ENCODE measurements at regions not wholly inside any gene's neighbourhood (a gene's known extent, or its start where the extent isn't known, plus 50 kb on each side); places are given as distances from the start of the nearest gene placed in this dataset.
"Not testable (repeated sequence)": the region's sequence is repeated elsewhere in the genome, so short reads cannot be mapped to it uniquely, and the experiment has no call there.

DNA sequence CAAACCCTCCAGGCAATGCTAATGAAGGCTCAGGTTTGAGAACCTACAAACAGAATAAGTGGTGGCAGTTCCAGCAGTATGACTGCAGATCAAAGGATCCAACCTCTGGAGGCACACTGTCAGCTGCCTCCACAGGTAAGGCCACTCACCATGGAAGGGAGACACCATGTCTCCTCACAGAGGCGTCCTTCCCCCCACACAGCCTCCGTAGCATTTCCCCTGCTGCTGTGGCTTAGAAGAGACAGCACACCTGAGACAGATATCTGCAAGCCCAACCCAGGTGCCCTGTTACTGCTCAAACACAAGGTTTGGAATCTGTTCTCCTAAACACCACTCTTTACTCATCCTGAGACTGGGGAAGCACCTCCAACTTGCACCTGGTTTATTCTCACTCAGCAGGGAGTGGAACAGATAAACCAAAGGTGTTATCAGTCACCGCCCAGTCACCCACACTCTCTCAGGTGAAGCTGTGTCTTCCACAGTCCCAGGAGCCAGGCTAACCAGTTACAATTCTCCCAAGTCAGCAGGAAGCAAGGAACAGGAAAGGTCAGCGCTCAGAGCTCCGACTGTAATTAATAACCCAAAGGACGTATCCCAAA lies 311.2 kb downstream of the FOXO1 start:
- H3K36me3 ChIP-seq (replicated peaks; ENCODE audit: control insufficient read depth, insufficient read depth, low read length), result no peaks in the 10 kb centered on the region
- H3K27me3 ChIP-seq (ENCODE audit: control insufficient read depth, insufficient read depth, low read length), result no peaks in the 10 kb centered on the region
- H3K4me3 ChIP-seq (ENCODE audit: insufficient read depth, low read depth, low read length), result no peak overlapping the region
- no peak for DNase-seq

DNA sequence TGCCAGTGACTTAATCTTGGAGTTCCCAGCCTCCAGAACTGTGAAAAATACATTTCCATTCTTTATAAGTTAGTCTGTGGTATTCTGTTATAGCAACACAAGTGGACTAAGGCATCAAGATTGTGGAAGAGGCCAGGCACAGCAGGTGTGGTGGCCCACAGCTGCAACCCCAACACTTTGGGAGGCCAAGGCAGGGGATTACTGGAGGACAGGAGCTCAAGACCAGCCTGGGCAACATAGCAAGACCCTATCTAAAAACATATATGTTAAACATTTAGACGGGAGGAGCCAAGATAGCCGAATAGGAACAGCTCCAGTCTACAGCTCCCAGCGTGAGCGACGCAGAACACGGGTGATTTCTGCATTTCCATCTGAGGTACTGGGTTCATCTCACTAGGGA lies 310.4 kb downstream of the FOXO1 start:
- H3K36me3 ChIP-seq (replicated peaks; ENCODE audit: control insufficient read depth, insufficient read depth, low read length), result no peaks in the 10 kb centered on the region
- no peak overlapping the region; the same call in 1 of the 2 replicates for H3K4me3 ChIP-seq (ENCODE audit: insufficient read depth, low read depth, low read length)
- DNase-seq, result no peak
- H3K27me3 ChIP-seq (ENCODE audit: control insufficient read depth, insufficient read depth, low read length), result no peaks in the 10 kb centered on the region

DNA sequence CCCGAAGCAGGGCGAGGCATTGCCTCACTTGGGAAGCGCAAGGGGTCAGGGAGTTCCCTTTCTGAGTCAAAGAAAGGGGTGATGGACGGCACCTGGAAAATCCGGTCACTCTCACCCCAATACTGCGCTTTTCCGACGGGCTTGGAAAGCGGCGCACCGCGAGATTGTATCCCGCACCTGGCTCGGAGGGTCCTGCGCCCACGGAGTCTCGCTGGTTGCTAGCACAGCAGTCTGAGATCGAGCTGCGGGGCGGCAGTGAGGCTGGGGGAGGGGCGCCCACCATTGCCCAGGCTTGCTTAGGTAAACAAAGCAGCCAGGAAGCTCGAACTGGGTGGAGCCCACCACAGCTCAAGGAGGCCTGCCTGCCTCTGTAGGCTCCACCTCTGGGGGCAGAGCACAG lies 310.0 kb downstream of the FOXO1 start:
- not testable (repeated sequence) for H3K36me3 ChIP-seq (replicated peaks; ENCODE audit: control insufficient read depth, insufficient read depth, low read length); H3K27me3 ChIP-seq (ENCODE audit: control insufficient read depth, insufficient read depth, low read length); DNase-seq
- peak overlapping the region; percentile 37 for H3K4me3 ChIP-seq (ENCODE audit: insufficient read depth, low read depth, low read length)

DNA sequence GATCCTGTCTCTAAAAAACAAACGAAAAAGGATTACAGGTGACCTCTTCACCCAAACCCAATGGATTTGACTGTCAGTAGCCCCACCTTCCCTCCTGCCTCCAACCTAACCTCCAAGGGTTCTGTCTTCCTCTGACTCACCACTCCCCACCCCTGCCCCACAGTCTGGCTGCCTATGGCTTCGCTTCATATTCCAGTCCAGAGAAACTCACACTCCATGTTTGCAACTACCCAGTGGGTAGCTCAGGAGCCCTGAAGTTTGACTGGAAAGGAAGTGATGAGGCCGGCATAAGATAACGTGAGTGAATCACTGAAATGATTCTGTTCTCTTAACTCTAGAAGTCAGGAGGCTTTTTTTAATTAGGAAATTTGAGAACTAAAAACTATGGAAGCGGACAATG lies 303.9 kb downstream of the FOXO1 start:
- Histone ChIP-seq H3K4me3 (ENCODE audit: insufficient read depth, low read depth, low read length) (no peak overlapping the region), H3K27me3 (ENCODE audit: control insufficient read depth, insufficient read depth, low read length) (no peaks in the 10 kb centered on the region), H3K36me3 (replicated peaks; ENCODE audit: control insufficient read depth, insufficient read depth, low read length) (no peaks in the 10 kb centered on the region)
- DNase-seq, result no peak

DNA sequence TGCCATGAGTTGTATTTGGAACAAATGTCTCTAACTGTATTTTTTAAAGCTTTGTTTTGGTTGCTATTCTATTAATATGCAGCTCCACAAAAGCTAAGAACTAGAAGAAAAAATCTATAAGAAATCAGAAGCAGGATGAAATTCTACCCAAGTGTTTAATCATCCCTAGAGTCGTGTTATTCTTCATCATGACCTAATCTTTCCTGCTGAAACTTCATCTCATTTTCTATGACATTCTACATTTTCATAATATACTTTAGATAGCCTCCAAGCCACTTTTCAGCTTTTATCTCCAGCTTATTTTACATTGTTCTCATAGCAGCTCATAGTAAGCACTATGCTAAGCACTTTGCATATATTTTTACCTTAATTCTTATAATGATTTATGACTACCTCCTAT lies 302.8 kb downstream of the FOXO1 start:
- Histone ChIP-seq H3K27me3 (ENCODE audit: control insufficient read depth, insufficient read depth, low read length) (no peaks in the 10 kb centered on the region), H3K4me3 (ENCODE audit: insufficient read depth, low read depth, low read length) (no peak overlapping the region), H3K36me3 (replicated peaks; ENCODE audit: control insufficient read depth, insufficient read depth, low read length) (no peaks in the 10 kb centered on the region)
- DNase-seq, result no peak

DNA sequence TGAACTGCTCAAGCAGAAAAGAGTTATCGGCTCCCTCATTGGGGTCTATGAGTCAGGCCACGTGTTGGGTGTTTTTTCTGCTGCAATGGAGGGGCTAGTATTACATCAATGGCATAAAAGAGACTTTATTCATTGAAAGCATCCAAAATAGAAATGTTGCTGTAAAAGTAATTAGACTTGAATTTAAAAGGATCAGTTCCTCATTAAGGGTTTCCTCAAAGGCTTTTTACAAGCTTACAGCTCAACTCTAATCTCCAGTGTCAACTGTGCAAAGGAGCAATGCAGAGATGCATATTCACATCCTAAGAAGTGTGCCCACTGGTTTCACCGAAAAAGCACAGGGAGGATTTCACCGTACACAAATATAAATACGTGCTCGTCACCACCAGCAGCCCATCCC lies 300.3 kb downstream of the FOXO1 start:
- Histone ChIP-seq H3K36me3 (replicated peaks; ENCODE audit: control insufficient read depth, insufficient read depth, low read length) (no peaks in the 10 kb centered on the region), H3K4me3 (ENCODE audit: insufficient read depth, low read depth, low read length) (no peak overlapping the region), H3K27me3 (ENCODE audit: control insufficient read depth, insufficient read depth, low read length) (no peaks in the 10 kb centered on the region)
- no peak for DNase-seq

DNA sequence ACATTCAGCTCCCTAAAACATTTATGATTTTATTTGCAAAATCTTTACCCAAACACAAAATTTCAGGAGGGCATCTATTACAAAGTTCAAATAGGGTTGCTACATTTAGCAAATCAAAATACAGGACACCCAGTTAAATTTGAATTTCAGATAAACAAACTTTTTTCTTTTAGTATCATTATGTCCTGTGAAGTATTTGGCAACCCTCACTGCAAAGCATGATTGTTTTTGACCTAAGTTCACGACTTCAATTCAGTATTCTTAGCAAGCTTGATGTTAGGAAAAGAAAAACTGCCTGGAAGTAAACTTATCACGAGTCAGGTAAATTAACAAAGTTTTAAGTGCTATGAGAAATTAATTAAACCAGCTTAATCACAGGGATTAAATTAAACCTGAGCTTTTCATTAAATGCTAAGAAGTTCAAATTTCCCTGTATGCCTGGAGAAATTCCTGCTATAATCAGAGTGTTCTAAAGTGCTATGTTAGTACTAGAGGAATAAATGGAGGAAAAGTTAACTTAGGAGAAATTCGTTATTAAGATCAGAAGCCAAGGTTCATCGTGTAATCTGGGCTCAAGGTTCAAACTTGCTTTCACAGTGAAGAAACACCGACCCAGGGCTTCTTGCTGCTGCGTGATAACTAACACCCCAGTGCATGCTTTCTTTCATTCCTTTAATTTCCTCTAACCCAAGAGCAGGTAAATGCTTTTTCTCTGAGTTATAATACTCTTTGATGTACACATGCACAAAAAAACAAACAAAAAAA lies 298.1 kb downstream of the FOXO1 start:
- no peak for DNase-seq
- Histone ChIP-seq H3K4me3 (ENCODE audit: insufficient read depth, low read depth, low read length) (no peak overlapping the region), H3K36me3 (replicated peaks; ENCODE audit: control insufficient read depth, insufficient read depth, low read length) (no peaks in the 10 kb centered on the region), H3K27me3 (ENCODE audit: control insufficient read depth, insufficient read depth, low read length) (no peaks in the 10 kb centered on the region)

DNA sequence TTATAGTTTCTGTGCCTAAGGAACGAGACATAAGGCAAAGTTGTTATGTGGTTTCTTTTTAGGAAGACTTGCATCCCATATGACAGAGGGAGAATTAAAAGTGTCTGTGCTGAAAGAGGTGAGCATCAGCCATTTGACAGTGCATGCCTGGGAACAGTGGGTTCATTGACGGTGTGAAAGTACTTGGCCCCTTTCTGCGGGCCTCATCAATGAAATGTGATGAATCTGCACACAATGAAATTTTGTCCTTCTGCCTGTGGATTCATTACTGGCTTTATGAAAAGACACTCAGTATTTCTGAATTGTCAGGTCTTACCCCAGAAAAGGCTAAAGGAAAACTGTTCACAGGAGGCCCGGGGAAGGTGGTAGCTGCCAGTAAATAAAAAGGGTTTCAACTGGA lies 295.8 kb downstream of the FOXO1 start:
- no peaks in the 10 kb centered on the region for H3K36me3 ChIP-seq (replicated peaks; ENCODE audit: control insufficient read depth, insufficient read depth, low read length)
- DNase-seq, result no peak
- H3K4me3 ChIP-seq (ENCODE audit: insufficient read depth, low read depth, low read length), result no peak overlapping the region
- H3K27me3 ChIP-seq (ENCODE audit: control insufficient read depth, insufficient read depth, low read length), result no peaks in the 10 kb centered on the region

DNA sequence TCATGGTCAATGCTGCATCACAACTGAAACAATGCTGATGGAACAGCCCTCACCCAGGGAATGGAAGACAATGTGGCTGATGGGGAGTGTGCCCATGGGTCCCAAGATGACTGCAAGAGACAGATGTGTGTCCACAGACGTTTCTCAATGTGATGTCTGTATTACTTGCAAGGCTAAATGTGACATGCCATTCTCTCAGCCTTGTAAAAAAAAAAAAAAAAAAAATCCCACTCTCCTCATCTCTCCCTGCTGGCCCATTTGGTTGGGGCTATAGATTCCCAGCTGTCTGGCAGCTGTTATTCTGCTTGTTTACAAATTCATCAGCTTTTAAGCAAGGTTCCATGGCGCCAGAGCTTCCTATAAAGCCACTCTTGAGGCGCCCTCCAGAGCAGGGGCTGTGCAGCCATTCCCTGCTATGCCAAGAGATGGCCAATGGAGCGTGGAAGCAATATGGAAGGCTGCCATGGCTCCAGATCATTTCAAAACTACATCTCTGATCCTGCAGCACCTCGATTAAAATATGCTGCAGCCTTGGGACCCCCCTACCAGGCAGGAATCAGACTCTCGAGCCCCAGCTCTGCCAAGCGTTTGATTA lies 294.8 kb downstream of the FOXO1 start:
- H3K36me3 ChIP-seq (replicated peaks; ENCODE audit: control insufficient read depth, insufficient read depth, low read length), result no peaks in the 10 kb centered on the region
- no peak for DNase-seq
- no peaks in the 10 kb centered on the region for H3K27me3 ChIP-seq (ENCODE audit: control insufficient read depth, insufficient read depth, low read length)
- H3K4me3 ChIP-seq (ENCODE audit: insufficient read depth, low read depth, low read length), result no peak overlapping the region

DNA sequence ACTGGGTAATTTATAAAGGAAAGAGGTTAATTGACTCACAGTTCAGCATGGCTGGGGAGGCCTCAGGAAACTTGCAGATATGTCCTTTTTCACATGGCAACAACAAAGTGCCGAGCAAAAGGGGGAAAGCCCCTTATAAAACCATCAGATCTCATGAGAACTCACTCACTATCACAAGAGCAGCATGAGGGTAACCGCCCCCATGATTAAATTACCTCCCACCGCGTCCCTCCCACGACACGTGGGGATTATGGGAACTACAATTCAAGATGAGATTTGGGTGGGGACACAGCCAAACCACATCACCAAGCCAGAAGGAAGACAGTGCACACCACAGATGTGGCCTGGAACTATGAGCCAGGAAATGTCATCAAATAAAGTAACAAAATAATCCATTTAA lies 292.8 kb downstream of the FOXO1 start:
- H3K4me3 ChIP-seq (ENCODE audit: insufficient read depth, low read depth, low read length); H3K27me3 ChIP-seq (ENCODE audit: control insufficient read depth, insufficient read depth, low read length); H3K36me3 ChIP-seq (replicated peaks; ENCODE audit: control insufficient read depth, insufficient read depth, low read length); DNase-seq: not testable (repeated sequence)

DNA sequence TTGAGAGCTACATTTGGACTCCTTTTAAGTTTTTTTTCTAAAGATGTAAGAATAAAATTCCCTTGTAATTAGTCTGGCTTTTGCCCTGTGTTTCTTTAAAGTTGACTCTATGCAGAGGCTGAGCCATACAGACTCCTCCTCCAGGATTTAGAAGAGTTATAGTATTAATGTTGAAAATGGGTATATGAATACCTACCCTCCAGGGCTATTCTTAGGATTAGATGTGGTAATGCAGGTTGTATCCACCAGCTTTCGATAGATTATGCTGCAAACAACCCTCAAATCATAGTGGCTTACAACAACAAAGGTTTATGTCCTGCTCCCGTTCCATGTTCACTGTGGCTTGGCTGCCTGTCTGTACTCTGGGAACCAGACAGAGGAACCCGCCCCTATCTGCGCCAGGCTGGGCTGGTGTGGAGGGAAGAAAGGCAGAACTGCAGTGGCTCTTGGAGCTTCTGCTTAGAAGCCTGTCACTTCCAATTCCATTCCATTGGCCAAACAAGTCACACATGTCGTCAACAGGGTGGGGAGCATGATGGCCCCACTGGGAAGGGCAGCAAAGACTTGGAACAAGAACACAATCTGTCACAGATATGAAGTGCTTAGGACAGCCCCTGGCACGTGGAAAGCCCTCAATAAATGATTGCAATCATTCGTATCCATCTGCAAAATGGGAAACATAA lies 290.8 kb downstream of the FOXO1 start:
- DNase-seq, result no peak
- Histone ChIP-seq H3K27me3 (ENCODE audit: control insufficient read depth, insufficient read depth, low read length) (no peaks in the 10 kb centered on the region), H3K4me3 (ENCODE audit: insufficient read depth, low read depth, low read length) (no peak overlapping the region), H3K36me3 (replicated peaks; ENCODE audit: control insufficient read depth, insufficient read depth, low read length) (no peaks in the 10 kb centered on the region)

DNA sequence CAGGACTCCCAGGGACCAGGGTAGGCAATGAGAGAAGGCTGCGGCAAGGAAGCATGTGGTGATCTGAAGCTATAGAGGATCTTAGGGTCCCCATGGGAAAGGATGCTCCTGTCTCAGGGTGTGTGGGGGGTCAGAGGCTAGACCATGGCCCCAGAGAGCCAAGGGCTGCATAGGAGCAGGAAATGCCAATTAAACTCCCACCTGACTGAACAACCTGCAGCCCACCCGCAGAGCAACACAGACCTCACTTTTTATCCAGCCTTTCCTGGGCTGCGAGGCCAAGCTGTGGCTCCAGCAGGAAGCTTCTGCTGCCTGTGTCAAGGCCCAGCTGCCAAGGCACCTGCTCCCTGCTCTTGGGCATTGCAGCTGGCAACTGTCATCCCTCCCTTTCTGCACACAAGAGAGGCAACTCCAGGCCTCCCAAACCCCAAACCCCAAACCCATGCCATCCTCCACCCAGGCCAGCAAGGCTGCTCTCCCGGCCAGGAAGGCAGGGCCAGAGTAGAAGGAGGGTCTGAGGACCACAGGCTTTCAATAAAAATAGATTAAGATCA lies 290.1 kb downstream of the FOXO1 start:
- Histone ChIP-seq H3K4me3 (ENCODE audit: insufficient read depth, low read depth, low read length) (no peak overlapping the region), H3K27me3 (ENCODE audit: control insufficient read depth, insufficient read depth, low read length) (no peaks in the 10 kb centered on the region), H3K36me3 (replicated peaks; ENCODE audit: control insufficient read depth, insufficient read depth, low read length) (no peaks in the 10 kb centered on the region)
- DNase-seq, result no peak

DNA sequence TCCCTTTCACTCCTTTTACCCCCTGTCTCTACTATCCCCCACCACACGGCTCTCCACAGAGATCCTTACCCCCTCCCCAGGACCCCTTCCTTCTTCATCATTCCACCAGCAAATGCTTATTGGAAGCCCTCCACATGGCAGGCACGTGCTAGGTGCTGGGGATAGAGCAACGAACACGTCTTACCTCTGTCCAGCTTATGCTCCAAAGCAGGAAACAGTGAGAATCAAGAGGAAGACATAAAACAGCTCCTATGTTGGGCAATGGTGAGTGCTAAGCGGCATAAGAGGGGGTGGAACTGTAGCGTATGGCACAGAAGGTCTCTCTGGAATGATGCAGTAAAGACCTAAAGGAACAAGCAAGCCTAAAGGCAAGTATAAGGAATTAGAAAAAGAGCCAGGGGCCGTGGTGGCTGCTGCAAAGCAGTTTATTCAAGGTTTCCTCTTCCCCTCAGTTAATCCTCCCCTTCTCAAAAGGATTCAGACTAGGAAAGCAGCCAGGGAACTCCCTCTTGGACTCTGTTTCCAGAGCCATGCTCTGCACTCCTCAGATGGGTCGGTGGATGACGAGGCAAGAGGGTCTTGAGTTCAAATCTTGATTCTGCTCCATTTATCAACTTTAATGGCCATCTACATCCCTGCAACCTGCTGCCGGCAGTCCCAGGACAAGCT lies 289.4 kb downstream of the FOXO1 start:
- Histone ChIP-seq H3K4me3 (ENCODE audit: insufficient read depth, low read depth, low read length) (no peak overlapping the region), H3K36me3 (replicated peaks; ENCODE audit: control insufficient read depth, insufficient read depth, low read length) (no peaks in the 10 kb centered on the region), H3K27me3 (ENCODE audit: control insufficient read depth, insufficient read depth, low read length) (no peaks in the 10 kb centered on the region)
- no peak for DNase-seq

DNA sequence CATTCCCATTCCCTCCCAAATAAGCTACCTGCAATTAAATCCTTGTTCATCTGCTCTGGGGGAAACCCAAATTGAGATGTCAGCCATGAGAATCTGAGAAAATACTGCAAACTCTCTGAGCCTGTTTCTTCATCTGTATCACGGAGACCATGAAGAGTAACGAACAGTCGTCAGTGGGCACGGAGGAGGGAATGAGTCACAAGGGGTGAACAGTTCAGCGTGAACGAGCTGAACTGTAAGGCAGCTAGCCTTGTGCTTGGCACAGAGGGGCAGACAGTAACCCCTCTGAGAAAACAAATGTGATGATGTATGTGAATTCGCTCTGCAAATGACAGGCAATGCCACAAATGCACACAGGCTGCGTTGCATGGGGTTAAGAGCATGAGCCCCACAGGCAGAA lies 288.7 kb downstream of the FOXO1 start:
- Histone ChIP-seq H3K4me3 (ENCODE audit: insufficient read depth, low read depth, low read length) (no peak overlapping the region), H3K36me3 (replicated peaks; ENCODE audit: control insufficient read depth, insufficient read depth, low read length) (no peaks in the 10 kb centered on the region), H3K27me3 (ENCODE audit: control insufficient read depth, insufficient read depth, low read length) (no peaks in the 10 kb centered on the region)
- no peak for DNase-seq
